ENCODE measurements at regions not wholly inside any gene's neighbourhood (a gene's known extent, or its start where the extent isn't known, plus 50 kb on each side); places are given as distances from the start of the nearest gene placed in this dataset.

DNA sequence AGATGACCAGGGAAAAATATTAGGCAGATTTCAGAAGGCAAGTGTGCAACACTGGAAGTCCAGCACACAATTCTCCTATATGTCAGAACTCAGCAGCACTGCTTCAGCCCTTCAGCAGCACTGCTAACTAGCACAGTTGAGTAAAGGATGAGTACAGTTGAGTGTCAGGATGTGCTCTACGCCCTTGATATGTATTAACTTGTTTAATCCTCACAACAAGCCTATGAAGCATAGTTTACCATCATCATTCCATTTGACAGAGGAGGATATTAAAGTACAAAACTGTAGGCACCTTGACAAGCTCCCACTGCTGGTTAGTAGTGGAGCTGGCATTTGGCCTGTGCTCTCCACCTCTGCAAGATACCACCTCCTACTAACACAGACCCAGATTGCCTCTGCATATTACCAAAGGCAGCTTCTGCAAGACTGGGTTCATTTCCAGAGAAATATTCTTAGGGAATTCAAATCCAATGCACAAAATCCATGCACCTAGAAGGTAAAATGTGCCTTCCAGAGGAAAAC, 230.8 kb downstream of the ANAPC1 start:
- ATAC-seq (ENCODE audit: poor library complexity) (no peak), DNase-seq (no peak)
- H3K27me3 Mint-ChIP-seq, result no peaks in the 10 kb centered on the region
- Histone ChIP-seq H3K4me3 (ENCODE audit: low read length) (no peak overlapping the region), H3K36me3 (ENCODE audit: insufficient read depth, low read length) (no peaks in the 10 kb centered on the region), H3K4me1 (ENCODE audit: insufficient read depth, low read length) (no peaks in the 10 kb centered on the region), H3K9me3 (ENCODE audit: control insufficient read depth in 1 of 2, insufficient read depth in 1 of 2, low read length in 2 of 2) (no peaks in the 10 kb centered on the region), H3K27me3 (ENCODE audit: control insufficient read depth in 1 of 2, insufficient read depth in 2 of 2, low read length in 2 of 2) (no peaks in the 10 kb centered on the region), H3K27ac (ENCODE audit: low read depth in 1 of 2, low read length in 2 of 2) (no peak overlapping the region)
- H3K4me1 Mint-ChIP-seq (ENCODE audit: low read depth), result no peaks in the 10 kb centered on the region
- H3K4me3 Mint-ChIP-seq, result no peak overlapping the region
- H3K27ac Mint-ChIP-seq, result no peak overlapping the region
- TF ChIP-seq, protein P1, sequence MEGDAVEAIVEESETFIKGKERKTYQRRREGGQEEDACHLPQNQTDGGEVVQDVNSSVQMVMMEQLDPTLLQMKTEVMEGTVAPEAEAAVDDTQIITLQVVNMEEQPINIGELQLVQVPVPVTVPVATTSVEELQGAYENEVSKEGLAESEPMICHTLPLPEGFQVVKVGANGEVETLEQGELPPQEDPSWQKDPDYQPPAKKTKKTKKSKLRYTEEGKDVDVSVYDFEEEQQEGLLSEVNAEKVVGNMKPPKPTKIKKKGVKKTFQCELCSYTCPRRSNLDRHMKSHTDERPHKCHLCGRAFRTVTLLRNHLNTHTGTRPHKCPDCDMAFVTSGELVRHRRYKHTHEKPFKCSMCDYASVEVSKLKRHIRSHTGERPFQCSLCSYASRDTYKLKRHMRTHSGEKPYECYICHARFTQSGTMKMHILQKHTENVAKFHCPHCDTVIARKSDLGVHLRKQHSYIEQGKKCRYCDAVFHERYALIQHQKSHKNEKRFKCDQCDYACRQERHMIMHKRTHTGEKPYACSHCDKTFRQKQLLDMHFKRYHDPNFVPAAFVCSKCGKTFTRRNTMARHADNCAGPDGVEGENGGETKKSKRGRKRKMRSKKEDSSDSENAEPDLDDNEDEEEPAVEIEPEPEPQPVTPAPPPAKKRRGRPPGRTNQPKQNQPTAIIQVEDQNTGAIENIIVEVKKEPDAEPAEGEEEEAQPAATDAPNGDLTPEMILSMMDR (IDR thresholded peaks at IDR 0.05), result no peak
- ChIA-PET POLR2A (no interaction called here), CTCF (no interaction called here)
- no peaks in the 10 kb centered on the region for H3K36me3 Mint-ChIP-seq (ENCODE audit: low read depth)
- no peaks in the 10 kb centered on the region for H3K9me3 Mint-ChIP-seq
- intact Hi-C loops (cut with DNase I, micrococcal nuclease), result no loop called here

DNA sequence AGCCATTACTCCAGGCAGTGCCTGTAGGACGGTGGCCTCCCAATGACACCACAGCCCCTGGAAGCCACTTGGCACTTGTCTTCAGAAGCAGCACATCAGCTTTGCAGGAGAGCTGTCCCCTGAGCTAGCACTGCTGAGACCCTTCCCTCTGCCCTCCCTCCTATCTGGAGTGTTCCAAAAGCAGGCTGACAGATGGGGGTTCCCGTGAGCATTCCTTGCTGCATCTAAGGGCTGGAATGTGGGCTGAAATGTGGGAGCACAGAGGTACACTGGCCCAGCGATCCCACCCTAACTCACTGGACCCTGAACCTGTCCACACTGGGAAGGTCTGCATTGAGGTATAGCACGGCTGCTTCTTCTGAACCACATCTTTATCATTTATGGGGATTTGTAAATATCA, 230.1 kb downstream of the ANAPC1 start:
- no peak overlapping the region for H3K4me3 ChIP-seq (ENCODE audit: low read length)
- H3K36me3 ChIP-seq (ENCODE audit: insufficient read depth, low read length), result no peaks in the 10 kb centered on the region
- no peaks in the 10 kb centered on the region for H3K9me3 ChIP-seq (ENCODE audit: control insufficient read depth in 1 of 2, insufficient read depth in 1 of 2, low read length in 2 of 2)
- no peaks in the 10 kb centered on the region for H3K27me3 ChIP-seq (ENCODE audit: control insufficient read depth in 1 of 2, insufficient read depth in 2 of 2, low read length in 2 of 2)
- H3K27ac ChIP-seq (ENCODE audit: low read depth in 1 of 2, low read length in 2 of 2), result no peak overlapping the region
- CTCF ChIA-PET, result no interaction called here
- Mint-ChIP-seq H3K27me3 (no peaks in the 10 kb centered on the region), H3K27ac (no peak overlapping the region), H3K9me3 (no peaks in the 10 kb centered on the region), H3K4me1 (ENCODE audit: low read depth) (no peaks in the 10 kb centered on the region), H3K36me3 (ENCODE audit: low read depth) (no peaks in the 10 kb centered on the region), H3K4me3 (no peak overlapping the region)
- H3K4me1 ChIP-seq (ENCODE audit: insufficient read depth, low read length), result no peaks in the 10 kb centered on the region
- DNase-seq, result no peak
- TF ChIP-seq, protein P1 (IDR thresholded peaks at IDR 0.05), result no peak
- POLR2A ChIA-PET, result no interaction called here
- intact Hi-C loops (cut with DNase I, micrococcal nuclease), result no loop called here
- ATAC-seq (ENCODE audit: poor library complexity), result no peak

DNA sequence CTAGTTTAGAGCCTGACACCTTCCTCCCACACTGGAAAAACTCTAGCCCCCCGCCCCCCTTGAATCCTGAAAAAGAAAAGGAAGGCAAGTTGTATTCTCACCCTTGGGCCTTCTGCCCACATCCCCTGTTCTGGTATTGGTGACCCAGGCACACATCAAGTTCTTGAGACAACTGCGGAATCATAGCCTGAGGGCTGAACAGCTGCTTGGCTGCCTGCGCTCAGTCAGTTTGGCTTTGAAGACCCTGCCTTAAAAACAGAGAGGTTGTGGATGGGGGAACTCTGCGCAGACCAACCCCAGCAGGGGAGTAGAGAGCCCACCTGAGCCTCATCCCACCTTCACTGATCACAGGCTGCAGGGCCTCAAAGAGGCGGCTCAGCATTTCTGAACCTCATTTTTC, 229.2 kb downstream of the ANAPC1 start:
- DNase-seq (no peak), ATAC-seq (ENCODE audit: poor library complexity) (no peak)
- no peaks in the 10 kb centered on the region for H3K9me3 ChIP-seq (ENCODE audit: control insufficient read depth in 1 of 2, insufficient read depth in 1 of 2, low read length in 2 of 2)
- CTCF ChIA-PET, result no interaction called here
- H3K36me3 ChIP-seq (ENCODE audit: insufficient read depth, low read length), result no peaks in the 10 kb centered on the region
- no peak overlapping the region for H3K27ac ChIP-seq (ENCODE audit: low read depth in 1 of 2, low read length in 2 of 2)
- Mint-ChIP-seq H3K9me3 (no peaks in the 10 kb centered on the region), H3K4me1 (ENCODE audit: low read depth) (no peaks in the 10 kb centered on the region), H3K4me3 (no peak overlapping the region), H3K27me3 (no peaks in the 10 kb centered on the region), H3K27ac (no peak overlapping the region), H3K36me3 (ENCODE audit: low read depth) (no peaks in the 10 kb centered on the region)
- POLR2A ChIA-PET, result no interaction called here
- H3K4me3 ChIP-seq (ENCODE audit: low read length), result no peak overlapping the region
- TF ChIP-seq, protein P1 (IDR thresholded peaks at IDR 0.05), result no peak
- H3K27me3 ChIP-seq (ENCODE audit: control insufficient read depth in 1 of 2, insufficient read depth in 2 of 2, low read length in 2 of 2), result no peaks in the 10 kb centered on the region
- H3K4me1 ChIP-seq (ENCODE audit: insufficient read depth, low read length), result no peaks in the 10 kb centered on the region
- intact Hi-C loops (cut with DNase I, micrococcal nuclease), result no loop called here
